ENCODE measurements at regions not wholly inside any gene's neighbourhood (a gene's known extent, or its start where the extent isn't known, plus 50 kb on each side); places are given as distances from the start of the nearest gene placed in this dataset.

GRCh38 chr6:102298051-102298450 is 904.5 kb downstream of the GRIK2 start:
- no peak for ATAC-seq
- no peak for DNase-seq
- Histone ChIP-seq H3K36me3 (no peaks in the 10 kb centered on the region), H3K4me3 (no peak overlapping the region), H3K27ac (no peak overlapping the region), H3K4me1 (no peaks in the 10 kb centered on the region), H3K27me3 (no peaks in the 10 kb centered on the region), H3K9me3 (no peaks in the 10 kb centered on the region)
- TF ChIP-seq CTCF (IDR thresholded peaks at IDR 0.05) = no peak
- intact Hi-C loops (cut with DNase I) = no loop called here
- FAIRE-seq = no peak

All from pancreas (tissue), 8 donors.